ENCODE measurements at regions not wholly inside any gene's neighbourhood (a gene's known extent, or its start where the extent isn't known, plus 50 kb on each side); places are given as distances from the start of the nearest gene placed in this dataset.

- TF ChIP-seq CTCF (IDR thresholded peaks at IDR 0.05) (no peak), POLR2AphosphoS5 (IDR thresholded peaks at IDR 0.05) (no peak), POLR2A (IDR thresholded peaks at IDR 0.05) (no peak), EP300 (IDR thresholded peaks at IDR 0.05) (no peak)
Observed at GRCh38 chr5:159668556-159668955, 247.7 kb upstream of the ADRA1B start.

Measured in gastroesophageal sphincter (tissue), 3 donors.